HG03196 (cell line): ENCODE measurements at regions not wholly inside any gene's neighbourhood (a gene's known extent, or its start where the extent isn't known, plus 50 kb on each side); places are given as distances from the start of the nearest gene placed in this dataset.

Source experiments
- ATAC-seq: cut with Tn5 transposase; IDR thresholded peaks from one replicate; pipeline ENCODE4 v1.9.1; 2021; ENCODE audit not compliant: unreplicated experiment

DNA sequence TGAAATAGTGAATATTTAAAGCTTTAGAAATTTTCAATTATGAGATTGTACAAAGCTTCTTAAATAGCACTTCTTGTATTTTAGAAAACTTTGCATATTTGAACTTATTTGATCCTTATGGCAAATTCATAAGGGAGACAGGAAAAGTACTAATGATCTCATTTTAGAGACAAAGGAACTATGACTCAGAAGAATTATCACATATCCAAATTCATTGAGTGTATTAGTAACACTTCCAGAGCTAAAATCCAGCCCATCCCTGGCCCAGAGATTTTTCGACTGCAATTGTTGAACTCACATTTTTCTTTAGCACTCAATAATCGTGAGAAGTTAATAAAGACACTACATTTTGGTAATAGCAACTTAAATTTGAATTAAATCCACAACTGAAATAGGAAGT, 704.3 kb downstream of the EPM2A start:
- ATAC-seq, result no peak

DNA sequence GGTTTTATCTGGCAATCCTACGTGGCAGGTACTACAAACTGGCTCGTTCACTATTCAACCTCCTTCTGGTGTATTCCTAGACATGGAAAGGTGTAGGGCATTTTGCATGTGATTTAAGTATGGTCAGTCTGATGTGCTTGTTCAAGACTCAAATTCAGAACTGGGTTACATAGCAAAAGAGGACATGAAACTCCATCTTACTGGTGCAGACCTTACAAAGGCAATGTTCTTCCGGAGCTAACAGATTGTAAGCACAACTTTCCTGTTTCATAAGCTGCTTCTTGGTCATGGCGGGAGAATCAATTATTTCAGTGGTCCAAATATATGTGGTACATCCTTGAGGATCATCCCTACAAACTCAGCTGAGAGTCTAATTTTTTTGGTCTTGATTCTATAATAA, 703.4 kb downstream of the EPM2A start:
- no peak for ATAC-seq

DNA sequence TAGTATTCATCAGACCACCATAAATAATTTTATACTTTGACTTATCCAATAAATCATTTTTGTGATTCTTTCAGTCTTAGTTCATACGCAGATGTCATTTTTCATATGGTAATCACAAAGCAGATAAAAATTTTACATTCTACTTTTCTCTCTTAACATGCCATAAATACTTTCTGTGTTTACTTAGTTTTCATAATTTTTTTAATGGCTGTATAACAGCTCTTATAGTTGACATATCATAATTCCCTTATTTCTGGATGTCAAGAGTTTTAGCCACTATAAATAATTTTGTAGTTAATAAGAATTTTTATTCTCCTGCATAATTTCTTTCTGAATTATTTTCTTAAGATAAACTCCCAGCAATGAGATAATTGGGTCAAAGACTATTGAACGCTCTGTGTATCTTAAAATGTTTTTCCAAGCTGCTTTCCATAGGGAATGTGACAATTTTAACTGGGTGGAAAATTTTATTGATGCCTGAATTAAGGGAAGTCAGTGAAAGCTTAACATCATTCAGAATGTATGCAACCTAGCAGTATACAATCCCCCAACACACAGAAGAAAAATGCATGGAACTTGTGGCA, 702.7 kb downstream of the EPM2A start:
- no peak for ATAC-seq

DNA sequence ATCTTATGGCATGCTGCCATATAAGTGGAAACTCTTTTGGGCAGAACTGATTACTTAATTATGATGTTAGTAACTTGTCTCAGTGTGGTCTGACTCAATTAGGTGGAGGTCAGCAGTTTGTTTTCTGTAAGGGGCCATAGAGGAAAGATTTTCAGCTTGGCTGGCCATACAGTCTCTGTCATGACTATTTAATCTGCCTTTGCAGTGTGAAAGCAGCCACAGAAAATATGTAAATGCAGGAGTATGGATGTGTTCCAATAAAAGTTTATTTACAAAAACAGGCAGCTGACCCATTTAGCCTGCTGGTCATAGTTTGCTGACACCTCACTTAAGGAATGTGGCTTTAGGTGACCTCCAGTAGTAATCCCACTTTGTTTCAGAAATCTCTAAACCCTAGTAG, 700.7 kb downstream of the EPM2A start:
- ATAC-seq, result no peak

DNA sequence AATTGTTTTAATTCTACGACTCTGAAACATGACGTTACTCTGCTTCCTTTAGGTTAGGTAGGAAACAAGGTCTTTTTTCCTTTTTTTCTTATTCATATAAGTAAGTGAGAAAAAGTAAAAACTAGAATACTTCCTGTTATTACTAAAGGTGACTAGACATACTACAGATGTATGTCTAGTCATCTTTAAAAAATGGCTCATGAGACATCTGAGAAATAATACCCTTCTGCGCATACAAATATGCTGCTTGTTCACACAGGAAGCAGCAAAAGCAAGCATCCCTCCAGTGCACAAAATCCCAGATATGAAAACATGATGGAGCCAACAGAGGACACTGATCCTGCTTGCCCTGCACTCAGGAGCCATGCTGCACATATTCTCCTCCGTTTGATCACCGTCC, 699.1 kb downstream of the EPM2A start:
- ATAC-seq, result no peak

DNA sequence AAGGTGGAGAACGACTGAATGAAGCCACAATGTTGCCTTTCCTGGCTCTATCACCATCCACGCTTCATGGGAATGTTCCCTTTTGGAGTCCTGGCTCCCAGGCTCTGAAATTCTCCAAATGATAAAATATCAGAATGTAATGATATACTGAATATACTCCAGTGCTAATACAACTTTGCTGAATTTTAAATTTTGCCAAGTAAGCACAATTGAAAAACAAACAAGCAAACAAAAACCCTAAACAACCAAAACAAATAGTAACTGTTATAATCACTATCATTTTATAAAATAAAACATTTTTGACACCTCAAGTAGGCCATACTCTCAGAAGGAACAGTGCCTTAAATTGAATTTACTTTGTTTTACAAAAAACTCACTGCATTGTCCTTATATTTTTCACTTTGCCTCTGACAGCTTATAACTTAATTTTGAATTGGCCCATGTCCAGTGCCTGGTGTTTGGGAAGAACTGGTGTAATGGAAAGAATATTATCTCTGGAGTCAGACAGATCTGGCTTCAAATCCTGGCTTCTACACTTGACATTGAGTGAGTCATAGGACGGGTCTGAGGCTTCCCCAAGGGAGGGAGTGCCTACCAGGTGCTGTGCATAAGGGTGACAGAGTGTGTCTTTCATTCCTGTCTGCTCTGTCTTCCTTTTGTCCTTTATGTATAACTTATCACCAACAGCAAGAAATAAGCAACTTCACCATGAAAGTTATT, 698.3 kb downstream of the EPM2A start:
- no peak for ATAC-seq

DNA sequence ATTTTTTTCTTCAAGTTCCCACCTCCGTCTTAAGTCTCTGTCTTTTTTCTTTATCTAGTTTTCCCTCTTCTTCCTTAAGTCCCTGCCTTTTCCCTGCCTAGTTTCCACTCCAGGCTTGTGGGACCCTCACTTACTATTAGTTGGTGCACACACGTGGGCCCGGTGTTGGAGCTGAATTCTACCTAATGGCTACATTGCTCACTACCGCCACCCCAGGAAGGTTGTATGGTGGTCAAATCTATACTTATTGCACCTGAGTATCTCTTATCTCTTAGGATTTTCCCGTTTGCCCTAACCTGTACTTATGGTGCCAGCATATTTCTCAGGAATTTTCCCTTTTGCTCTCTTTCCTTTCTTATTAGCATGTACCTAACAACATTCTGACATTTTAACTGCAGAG, 692.8 kb downstream of the EPM2A start:
- no peak for ATAC-seq

DNA sequence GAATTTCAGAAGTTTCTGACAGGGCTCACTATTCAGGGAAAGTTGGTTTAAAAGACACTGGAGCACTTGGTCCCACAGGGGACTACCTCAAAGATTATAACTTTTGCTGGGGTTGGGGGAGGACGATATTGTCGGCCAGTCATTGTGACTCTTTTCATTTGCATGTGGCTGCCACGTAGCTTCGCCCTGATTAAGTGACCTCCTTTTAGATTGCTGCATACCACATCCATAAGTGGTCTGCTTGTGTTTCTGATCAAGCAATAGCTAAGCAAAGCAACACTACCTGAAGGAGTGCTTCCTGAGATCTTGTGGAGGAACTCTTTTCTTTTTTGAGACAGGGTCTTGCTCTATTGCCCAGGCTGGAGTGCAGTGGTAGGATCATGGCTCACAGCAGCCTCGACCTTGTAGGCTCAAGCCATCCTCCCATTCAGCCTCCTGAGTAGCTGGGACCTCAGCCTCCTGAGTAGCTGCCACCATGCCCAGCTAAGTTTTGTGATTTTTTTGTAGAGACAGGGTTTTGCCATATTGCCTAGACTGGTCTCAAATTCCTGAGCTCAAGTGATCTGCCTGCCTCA, 691.3 kb downstream of the EPM2A start:
- no peak for ATAC-seq

DNA sequence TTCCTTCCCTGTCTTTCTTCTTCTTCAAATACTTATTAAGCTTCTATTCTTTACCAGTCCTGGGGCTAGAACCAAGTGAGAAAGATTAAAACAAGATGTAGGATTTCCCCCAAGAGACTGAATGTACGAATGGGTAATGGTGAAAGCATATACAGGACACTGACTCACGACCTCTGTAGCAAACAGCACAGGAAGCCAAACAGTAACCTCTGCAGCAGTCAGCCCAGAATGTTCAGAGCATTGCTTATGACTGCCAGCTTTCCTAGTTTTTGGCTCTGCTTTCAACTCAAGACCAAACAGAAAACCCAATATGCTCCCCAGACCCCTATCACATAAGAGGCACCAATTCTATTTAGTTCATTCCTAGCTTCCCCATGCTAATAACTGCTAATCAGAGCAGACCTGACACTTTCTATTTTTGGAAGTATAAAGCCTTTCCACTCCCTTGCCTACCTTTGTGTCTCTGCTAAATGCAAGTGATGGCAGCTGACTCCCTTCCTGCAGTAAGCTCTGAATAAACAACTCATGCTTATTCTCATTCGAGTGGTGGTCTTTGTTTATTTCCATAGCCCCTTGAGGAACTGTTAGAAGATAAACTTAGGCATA, 690.6 kb downstream of the EPM2A start:
- no peak for ATAC-seq

DNA sequence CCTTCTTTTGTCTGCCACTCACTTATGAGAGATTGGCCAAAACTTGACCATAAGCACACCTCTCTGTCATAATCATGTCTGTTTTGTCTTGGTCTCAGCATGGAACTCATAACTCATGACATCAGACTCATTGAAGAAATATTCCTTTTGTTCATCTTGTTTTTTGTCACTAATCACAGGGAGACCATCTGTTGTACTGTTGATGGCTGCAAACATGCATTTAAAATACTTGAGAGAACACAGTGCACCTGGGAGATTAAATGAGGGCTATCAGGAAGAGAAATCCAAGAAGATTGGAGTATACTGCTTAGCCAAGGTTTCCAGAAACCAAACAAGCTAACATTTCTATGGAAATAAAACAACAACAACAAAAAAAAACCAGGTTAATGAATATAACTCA, 689.7 kb downstream of the EPM2A start:
- no peak for ATAC-seq

DNA sequence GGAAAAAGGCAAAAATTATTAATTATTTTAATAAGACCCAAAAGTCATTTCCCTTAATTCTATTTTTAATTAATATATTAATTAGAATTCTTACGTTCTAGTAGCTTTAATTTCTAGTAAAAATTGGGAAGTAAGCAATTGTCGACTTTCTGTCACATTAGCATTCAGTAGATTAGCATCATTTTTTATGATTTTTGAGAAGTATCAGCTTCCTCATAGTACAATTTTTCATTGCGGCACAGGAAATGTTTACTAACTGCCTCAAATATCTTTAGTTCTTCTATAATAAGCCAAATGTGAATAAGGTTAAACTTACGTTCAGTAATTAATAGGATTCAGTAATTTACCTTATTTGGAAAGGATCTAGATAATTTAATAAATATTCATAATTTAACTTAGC, 687.4 kb downstream of the EPM2A start:
- ATAC-seq, result no peak

DNA sequence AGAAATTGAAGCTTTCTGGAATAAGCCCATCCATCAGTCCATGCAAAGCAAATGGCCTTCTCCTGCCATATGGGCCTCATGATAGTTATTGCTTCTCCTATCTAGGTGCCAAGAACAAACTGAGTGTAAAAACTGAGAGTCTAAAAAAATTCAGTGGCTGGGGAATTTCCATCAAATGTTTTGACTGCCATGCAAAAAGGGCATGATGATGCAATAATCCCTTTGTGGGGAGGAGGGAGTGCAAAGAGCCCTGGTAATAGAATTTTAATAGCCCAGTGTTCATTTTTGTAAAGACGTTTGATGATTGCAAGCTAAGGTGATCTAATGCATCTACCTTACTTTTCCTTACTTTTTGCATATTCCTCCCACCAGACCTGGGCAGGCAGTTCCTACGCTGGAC, 683.7 kb downstream of the EPM2A start:
- no peak for ATAC-seq

DNA sequence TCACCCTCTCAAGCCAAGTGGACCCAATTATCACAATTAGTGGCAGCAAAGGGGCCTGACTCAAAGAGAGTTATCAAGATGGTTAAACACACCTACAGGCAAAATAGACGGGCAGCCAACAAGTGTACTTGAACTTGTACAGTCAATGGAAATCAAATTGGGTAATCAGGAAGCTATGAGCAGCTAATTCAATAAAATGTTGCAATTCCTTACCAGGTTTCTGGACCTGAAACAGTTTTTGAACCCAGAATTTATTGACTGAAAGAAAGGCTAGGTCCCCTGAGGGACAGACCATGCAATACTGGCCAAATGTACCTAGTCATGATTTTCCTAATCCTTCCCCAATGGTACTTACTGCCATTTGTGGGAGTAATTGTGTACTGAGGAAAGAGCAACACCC, 679.8 kb downstream of the EPM2A start:
- no peak for ATAC-seq

DNA sequence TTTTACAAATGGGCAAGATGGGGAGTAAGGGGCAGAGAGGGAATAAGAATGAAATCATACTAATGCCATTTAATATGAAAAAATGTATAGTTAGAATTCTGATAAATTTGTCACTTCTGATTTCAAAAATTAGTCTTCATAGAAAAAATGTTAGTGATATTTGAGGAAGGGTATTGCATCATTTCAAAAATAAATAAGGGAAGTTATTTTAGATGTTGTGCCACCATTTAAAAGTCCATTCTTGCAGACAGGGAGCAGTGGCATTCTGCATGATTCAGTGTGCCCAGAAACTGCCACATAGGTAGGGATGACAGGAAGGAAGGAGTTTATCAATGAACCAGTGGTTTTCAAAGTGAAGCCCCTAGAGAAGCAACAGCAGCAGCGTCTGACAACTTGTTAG, 674.6 kb downstream of the EPM2A start:
- ATAC-seq, result no peak

DNA sequence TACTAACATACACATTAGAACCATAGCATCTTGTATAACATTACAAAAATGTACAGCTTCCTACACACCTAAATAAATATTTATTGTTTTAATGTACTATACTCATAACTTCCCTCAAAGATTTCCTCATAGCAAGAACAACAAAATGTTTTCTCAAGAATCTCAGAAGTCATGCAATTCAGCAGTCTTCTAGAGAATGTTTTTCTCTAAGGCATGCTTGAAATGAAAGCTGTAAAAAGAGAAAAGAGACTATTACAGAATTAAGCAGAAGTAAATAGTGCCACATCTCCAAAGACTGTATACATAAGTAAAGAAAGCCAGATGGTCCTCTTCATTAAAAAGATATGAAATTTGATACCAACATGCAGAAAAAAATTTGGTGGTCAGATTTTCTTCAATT, 672.2 kb downstream of the EPM2A start:
- no peak for ATAC-seq

DNA sequence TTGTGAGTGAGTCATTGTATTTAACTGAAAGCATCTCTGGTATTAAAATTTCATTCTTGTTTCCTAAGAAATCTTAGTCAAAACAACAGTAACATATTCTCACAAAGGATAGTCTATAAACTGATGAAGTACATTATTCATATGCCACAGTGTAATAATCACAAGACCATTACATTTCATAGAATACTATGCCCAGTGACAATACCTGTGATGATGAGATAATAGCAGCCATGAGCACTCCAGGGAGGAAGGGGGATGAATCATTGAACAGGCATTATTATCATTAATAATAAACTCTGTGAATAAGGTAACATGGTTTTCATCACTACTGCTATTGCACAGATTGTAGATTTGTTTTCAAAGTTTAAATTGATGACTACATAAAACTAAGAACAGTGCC, 667.9 kb downstream of the EPM2A start:
- no peak for ATAC-seq

DNA sequence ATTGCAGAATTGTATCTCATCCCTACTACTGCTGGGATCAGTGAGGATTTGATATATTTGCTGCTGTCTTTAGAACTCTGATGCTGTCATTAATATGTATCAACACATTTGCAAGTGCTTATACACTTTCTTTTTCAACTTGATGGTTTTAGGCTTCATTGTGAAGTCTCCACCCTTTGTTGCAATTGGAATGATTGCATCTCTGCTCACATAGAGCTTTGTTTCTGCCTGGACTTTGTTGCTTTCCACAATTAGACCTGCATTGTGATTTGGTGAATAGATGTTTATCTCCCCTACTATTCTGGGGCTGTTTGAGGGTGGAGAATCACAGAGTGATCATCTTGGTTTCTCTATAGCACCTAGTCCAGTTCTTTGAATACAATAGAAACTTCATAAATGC, 666.7 kb downstream of the EPM2A start:
- ATAC-seq, result no peak

DNA sequence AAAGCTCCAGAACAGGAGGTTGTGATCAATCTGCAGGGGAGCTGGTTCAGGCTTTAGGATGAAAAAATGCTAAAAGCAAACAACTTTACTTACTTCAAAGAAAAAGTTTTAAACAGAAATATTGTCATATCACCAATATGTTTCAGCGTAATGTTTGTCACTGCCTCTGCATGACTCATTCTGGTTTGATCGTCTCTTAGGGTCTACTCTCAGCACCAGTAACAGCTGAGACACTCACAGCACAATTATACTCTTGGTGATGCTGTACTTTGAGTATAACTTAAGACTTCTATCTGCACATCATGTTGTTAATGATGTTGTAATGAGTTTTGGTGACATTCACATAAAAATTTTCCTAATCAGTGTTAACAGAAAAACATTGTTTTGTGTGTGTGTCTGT, 665.4 kb downstream of the EPM2A start:
- no peak for ATAC-seq

DNA sequence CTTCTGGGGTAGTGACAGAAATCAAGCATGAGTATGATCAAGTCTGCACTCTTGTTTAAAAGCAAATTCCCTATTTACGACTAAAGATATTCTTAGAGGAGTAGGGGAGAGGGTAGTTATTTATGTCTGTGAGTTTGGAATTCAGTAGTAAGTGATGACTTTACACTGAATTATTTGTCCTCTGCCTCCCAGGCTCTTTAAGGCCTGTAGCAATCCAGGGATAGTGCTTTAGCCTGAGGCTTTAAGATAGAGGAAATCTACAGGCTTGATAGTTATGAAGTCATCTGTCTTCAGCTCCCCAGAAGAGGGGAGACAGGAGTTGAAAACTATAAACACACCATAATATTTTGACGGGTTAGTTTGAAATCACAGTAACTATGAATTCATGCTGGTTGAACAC, 664.5 kb downstream of the EPM2A start:
- ATAC-seq, result no peak

DNA sequence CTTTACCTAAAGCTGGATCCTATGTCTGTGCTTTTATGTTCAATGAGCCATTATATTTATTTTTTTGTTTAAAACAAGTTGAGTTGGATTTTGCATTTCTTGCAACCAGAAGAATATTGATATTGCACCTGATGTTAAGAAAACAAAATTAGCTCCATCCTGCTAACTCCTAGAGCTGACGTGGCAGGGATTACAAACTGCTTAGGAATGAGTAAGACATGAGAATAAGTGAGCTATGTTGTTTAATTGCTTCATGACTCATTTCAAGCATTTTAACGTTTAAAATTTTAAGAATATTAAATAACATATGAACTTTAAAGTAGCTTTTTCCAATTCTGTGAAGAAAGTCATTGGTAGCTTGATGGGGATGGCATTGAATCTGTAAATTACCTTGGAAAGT, 663.5 kb downstream of the EPM2A start:
- no peak for ATAC-seq

DNA sequence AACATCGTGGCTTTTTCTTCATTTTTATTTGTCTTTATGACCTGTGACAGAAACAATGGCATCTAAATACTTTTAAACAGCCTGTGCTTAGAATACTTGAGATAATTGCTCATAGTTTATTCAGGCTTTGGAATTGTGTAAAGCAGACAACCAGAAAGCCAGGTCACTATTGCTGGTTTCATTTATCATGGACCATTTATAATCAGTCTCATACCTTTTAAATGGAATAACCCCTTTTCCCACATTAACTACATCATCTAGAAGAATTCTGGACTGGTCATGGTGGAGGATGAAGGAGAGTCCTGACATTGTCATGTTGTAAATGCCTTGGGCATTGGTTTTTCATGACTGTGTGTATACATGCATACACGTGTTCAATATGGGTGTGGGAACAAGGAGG, 661.5 kb downstream of the EPM2A start:
- no peak for ATAC-seq

DNA sequence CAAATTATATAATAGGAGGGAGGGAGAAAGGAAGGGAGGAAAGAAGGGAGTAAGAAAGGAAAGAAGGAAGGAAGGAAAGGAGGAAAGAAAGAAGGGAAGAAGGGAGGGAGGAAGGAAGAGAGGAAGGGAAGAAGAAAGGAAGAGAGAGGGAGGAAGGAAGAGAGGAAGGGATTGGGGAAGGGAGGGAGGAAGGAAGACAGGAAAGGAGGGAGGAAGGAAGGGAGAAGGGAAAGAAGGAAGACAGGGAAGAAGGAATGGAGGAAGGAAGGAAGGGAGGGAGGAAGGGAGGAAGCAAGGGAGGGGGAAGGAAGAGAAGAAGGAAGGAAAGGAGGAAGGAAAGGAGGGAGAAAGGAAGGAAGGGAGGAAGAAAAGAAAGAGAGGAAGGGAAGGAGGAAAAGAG, 660.5 kb downstream of the EPM2A start:
- no peak for ATAC-seq
